GM20000 (cell line): ENCODE measurements at regions not wholly inside any gene's neighbourhood (a gene's known extent, or its start where the extent isn't known, plus 50 kb on each side); places are given as distances from the start of the nearest gene placed in this dataset.

ENCODE experiments used
- DNase-seq: peaks from one replicate; pipeline ENCODE4 v3.0.0; 2012; ENCODE audit warnings: low spot score
- CTCF ChIP-seq: IDR thresholded peaks from 2 replicates; pipeline ENCODE4 v1.5.1; 2012; ENCODE audit warnings: mild to moderate bottlenecking, control low read depth; ENCODE audit errors: extremely low read depth, missing control alignments

GRCh38 chr4:34566091-34566490 lies 1678.2 kb downstream of the ARAP2 start:
- TF ChIP-seq CTCF = no peak

GRCh38 chr4:34572026-34572425 lies 1672.3 kb downstream of the ARAP2 start:
- no peak for DNase-seq
- no peak for TF ChIP-seq CTCF

More at GRCh38 chr4:34566091-34566490, 1678.2 kb downstream of the ARAP2 start:
- DNase-seq = no peak

GRCh38 chr4:34615315-34615714 lies 1629.0 kb downstream of the ARAP2 start:
- TF ChIP-seq CTCF = no peak
- DNase-seq = no peak

- no peak for TF ChIP-seq CTCF
- no peak for DNase-seq
Observed at GRCh38 chr4:34619531-34620162, 1624.7 kb downstream of the ARAP2 start.

GRCh38 chr4:34628471-34628870 lies 1615.8 kb downstream of the ARAP2 start:
- TF ChIP-seq CTCF = no peak
- no peak for DNase-seq

GRCh38 chr4:34629451-34629850 lies 1614.9 kb downstream of the ARAP2 start:
- DNase-seq = no peak
- no peak for TF ChIP-seq CTCF

- DNase-seq = no peak
- TF ChIP-seq CTCF = no peak
Observed at GRCh38 chr4:34633241-34633640, 1611.1 kb downstream of the ARAP2 start.
